GM12878 (cell line): ENCODE measurements at regions not wholly inside any gene's neighbourhood (a gene's known extent, or its start where the extent isn't known, plus 50 kb on each side); places are given as distances from the start of the nearest gene placed in this dataset.

ENCODE experiments used
- ATAC-seq: fragments of 200-7000 bp; cut with Tn5 transposase; 3 replicates; pipeline ENCODE4 v1.9.1; 2020; ENCODE audit warnings: mild to moderate bottlenecking, moderate library complexity
- BruUV-seq: library from RNA; stranded (reverse); fragments of 400-500 nt; replicated peaks from 2 replicates; lab custom pipeline; 2021; lab: Mats Ljungman, UMichigan
- CTCF ChIA-PET: fragments of 300-600 bp; sonication (Branson Sonifier 250); formaldehyde crosslinking; extraction: SDS; loops from one replicate; lab custom pipeline; 2021; ENCODE audit warnings: inconsistent platforms; lab: Yijun Ruan, JAX
- POLR2A ChIA-PET: fragments of 350-600 bp; formaldehyde crosslinking; extraction: SDS; loops from one replicate; lab custom pipeline; 2021; ENCODE audit warnings: inconsistent platforms; lab: Charles Lee
- RAD21 ChIA-PET: fragments of 300-600 bp; sonication (Branson Sonifier 250); formaldehyde crosslinking; loops from one replicate; lab custom pipeline; 2023; ENCODE audit warnings: antibody characterized with exemption; ENCODE audit not compliant: unreplicated experiment; lab: Charles Lee
- SMC1A ChIA-PET: fragments of 300-600 bp; sonication (Branson Sonifier 250); formaldehyde crosslinking; loops from one replicate; lab custom pipeline; 2023; ENCODE audit not compliant: unreplicated experiment, uncharacterized antibody; lab: Charles Lee
- DNase-seq: peaks from one replicate; pipeline ENCODE4 v3.0.0-alpha.2; 2011; ENCODE audit warnings: low read depth, low spot score
- FAIRE-seq: peaks from 3 replicates; lab custom pipeline; 2011; peaks lifted over from hg19 to GRCh38; lab: Jason Lieb, UNC
- H2AFZ ChIP-seq: 2 replicates; pipeline ENCODE4 v1.6.0; 2011; ENCODE audit warnings: low read depth, low read length, control low read depth; ENCODE audit not compliant: control insufficient read depth
- H3K27ac ChIP-seq: 2 replicates; pipeline ENCODE4 v1.5.1; 2011; ENCODE audit warnings: control low read depth; ENCODE audit not compliant: control insufficient read depth, insufficient read depth
- H3K27me3 ChIP-seq, 2 experiments: replicated peaks in 1 of 2; 2 replicates each; pipeline versions ENCODE4 v1.6.0 to v1.6.1; 2011; ENCODE audit warnings: low read length in 1 of 2; ENCODE audit not compliant: control insufficient read depth in 2 of 2, insufficient read depth in 2 of 2
- H3K36me3 ChIP-seq, 2 experiments: 2 replicates each; pipeline ENCODE4 v1.5.1; 2011; ENCODE audit warnings: low read length in 1 of 2; ENCODE audit not compliant: control insufficient read depth in 2 of 2, insufficient read depth in 2 of 2
- H3K4me1 ChIP-seq: 2 replicates; pipeline ENCODE4 v1.6.1; 2011; ENCODE audit warnings: mild to moderate bottlenecking, low read length, moderate library complexity, mixed read lengths; ENCODE audit not compliant: control insufficient read depth, insufficient read depth
- H3K4me2 ChIP-seq: 2 replicates; pipeline ENCODE4 v1.6.0; 2011; ENCODE audit warnings: control low read depth; ENCODE audit not compliant: control insufficient read depth, insufficient read depth
- H3K4me3 ChIP-seq: fragments of 200-600 bp; sonication (generic); 2 replicates; pipeline ENCODE4 v1.5.1; 2016
- H3K79me2 ChIP-seq: 2 replicates; pipeline ENCODE4 v1.6.0; 2011; ENCODE audit warnings: low read length; ENCODE audit not compliant: control insufficient read depth, insufficient read depth
- H3K9ac ChIP-seq: 2 replicates; pipeline ENCODE4 v1.8.0; 2011; ENCODE audit warnings: low read length, control low read depth, mixed read lengths; ENCODE audit not compliant: control insufficient read depth, insufficient read depth
- H3K9me3 ChIP-seq: replicated peaks from 3 replicates; pipeline ENCODE4 v1.5.1; 2011; ENCODE audit warnings: mild to moderate bottlenecking, low read length; ENCODE audit not compliant: control insufficient read depth, insufficient read depth
- H4K20me1 ChIP-seq: 2 replicates; pipeline ENCODE4 v1.6.0; 2011; ENCODE audit not compliant: control insufficient read depth, insufficient read depth
- CREB1 ChIP-seq: IDR thresholded peaks from 2 replicates; pipeline ENCODE4 v1.6.1; 2012; ENCODE audit warnings: low read depth, mild to moderate bottlenecking, inconsistent platforms
- CTCF ChIP-seq, 3 experiments: IDR thresholded peaks in 2 of 3; conservative IDR thresholded peaks in 1 of 3; 2 replicates each; pipeline ENCODE4 v1.5.1; 2011; ENCODE audit warnings: low read depth in 3 of 3, low read length in 3 of 3, mild to moderate bottlenecking in 3 of 3, control low read depth in 2 of 3, moderate library complexity in 2 of 3, inconsistent platforms in 1 of 3, mixed read lengths in 1 of 3; ENCODE audit not compliant: control insufficient read depth in 2 of 3, insufficient read depth in 1 of 3; ENCODE audit errors: extremely low read depth in 1 of 3
- E2F8 ChIP-seq: fragments of 450-650 bp; IDR thresholded peaks from 2 replicates; pipeline ENCODE4 v1.6.1; 2018; ENCODE audit warnings: mild to moderate bottlenecking, low read depth, moderate library complexity; ENCODE audit not compliant: partially characterized antibody
- FOS ChIP-seq: IDR thresholded peaks from 3 replicates; pipeline ENCODE4 v1.6.1; 2011; ENCODE audit warnings: borderline replicate concordance; ENCODE audit not compliant: insufficient read length; ENCODE audit errors: extremely low read depth
- FOXK2 ChIP-seq: fragments of 450-650 bp; IDR thresholded peaks from 2 replicates; pipeline ENCODE4 v1.6.1; 2017; ENCODE audit warnings: mild to moderate bottlenecking, moderate library complexity
- KLF5 ChIP-seq: fragments of 450-650 bp; IDR thresholded peaks from 2 replicates; pipeline ENCODE4 v1.6.1; 2014; ENCODE audit warnings: mild to moderate bottlenecking; ENCODE audit not compliant: partially characterized antibody
- LARP7 ChIP-seq: fragments of 450-650 bp; IDR thresholded peaks from 2 replicates; pipeline ENCODE4 v1.6.1; 2017; ENCODE audit warnings: mild to moderate bottlenecking
- NKRF ChIP-seq: fragments of 450-650 bp; conservative IDR thresholded peaks from 2 replicates; pipeline ENCODE4 v1.6.1; 2017; ENCODE audit warnings: mild to moderate bottlenecking, moderate library complexity
- PML ChIP-seq: IDR thresholded peaks from 2 replicates; pipeline ENCODE4 v1.6.1; 2012; ENCODE audit warnings: low read length, inconsistent platforms
- RCOR1 ChIP-seq: conservative IDR thresholded peaks from 2 replicates; pipeline ENCODE4 v1.6.1; 2012; ENCODE audit warnings: low read depth, low read length, improper control_type of control experiment
- RELB ChIP-seq: fragments of 450-650 bp; IDR thresholded peaks from 2 replicates; pipeline ENCODE4 v1.6.1; 2017; ENCODE audit warnings: low read depth, mild to moderate bottlenecking, moderate library complexity
- USF1 ChIP-seq: IDR thresholded peaks from 2 replicates; pipeline ENCODE4 v1.6.1; 2011; ENCODE audit warnings: borderline replicate concordance, low read depth, mild to moderate bottlenecking, moderate library complexity, mixed read lengths, low read length; ENCODE audit not compliant: insufficient read depth; ENCODE audit errors: extremely low read length
- WRNIP1 ChIP-seq: IDR thresholded peaks from 2 replicates; pipeline ENCODE4 v1.6.1; 2011; ENCODE audit warnings: low read depth, low read length, improper control_type of control experiment, borderline replicate concordance
- WGBS: methylation state at CpG from one replicate; pipeline ENCODE4 v1.1.6; 2016; ENCODE audit warnings: low lambda C conversion rate; ENCODE audit not compliant: insufficient replicate concordance, insufficient coverage; ENCODE audit errors: missing lambda C conversion rate; 5-methylcytosine and 5-hydroxymethylcytosine counted together
- in situ Hi-C: fragments of 300-500 bp; cut with MboI; formaldehyde crosslinking; loops from 9 replicates; pipeline ENCODE4 v1.14.3; 2018; ENCODE audit warnings: mixed read lengths
- intact Hi-C: fragments of 100-400 bp; cut with micrococcal nuclease; formaldehyde crosslinking; loops from one replicate; pipeline ENCODE4 v1.14.2; 2022; ENCODE audit not compliant: unreplicated experiment

GRCh38 chr2:183404392-183404791, 280.1 kb downstream of the NUP35 start:
- in situ Hi-C loops, result no loop called here
- Histone ChIP-seq H3K36me3 (no peaks in the 10 kb centered on the region), H4K20me1 (no peaks in the 10 kb centered on the region), H3K27ac (no peak overlapping the region), H3K4me3 (no peak overlapping the region), H2AFZ (no peak overlapping the region), H3K9me3 (no peaks in the 10 kb centered on the region), H3K4me2 (no peak overlapping the region), H3K79me2 (no peaks in the 10 kb centered on the region), H3K27me3 (no peaks in the 10 kb centered on the region), H3K4me1 (no peaks in the 10 kb centered on the region), H3K9ac (no peak overlapping the region)
- DNase-seq (no peak), ATAC-seq (no peak), FAIRE-seq (no peak)
- SMC1A ChIA-PET, result no interaction called here
- intact Hi-C loops, result no loop called here
- BruUV-seq, result no TSS peak
- TF ChIP-seq FOS, result no peak
- no peak for TF ChIP-seq CREB1
- no peak for TF ChIP-seq LARP7
- TF ChIP-seq PML, result no peak
- no peak for TF ChIP-seq NKRF
- no peak for TF ChIP-seq E2F8
- TF ChIP-seq WRNIP1, result no peak
- TF ChIP-seq RELB, result no peak
- no peak for TF ChIP-seq USF1
- no peak for TF ChIP-seq CTCF (IDR thresholded peaks at IDR 0.05 in 2 of 3, conservative IDR thresholded peaks at IDR 0.05 in 1 of 3; ENCODE audit: control insufficient read depth in 2 of 3, extremely low read depth in 1 of 3, insufficient read depth in 1 of 3, low read depth in 3 of 3, low read length in 3 of 3)
- TF ChIP-seq RCOR1, result no peak
- TF ChIP-seq KLF5, result no peak
- TF ChIP-seq FOXK2, result no peak
- POLR2A ChIA-PET, result no interaction called here
- RAD21 ChIA-PET, result no interaction called here
- CTCF ChIA-PET, result no interaction called here
- 66% methylated on average over 7 of the region's 7 CpGs for WGBS
